Fibroblast of villous mesenchyme (primary cell): ENCODE measurements at regions not wholly inside any gene's neighbourhood (a gene's known extent, or its start where the extent isn't known, plus 50 kb on each side); places are given as distances from the start of the nearest gene placed in this dataset.

Experiments
- DNase-seq: peaks from one replicate; pipeline ENCODE4 v3.0.0-alpha.2; 2010; ENCODE audit warnings: low read depth
- H3K4me3 ChIP-seq: 2 replicates; pipeline ENCODE4 v1.5.1; 2011; ENCODE audit warnings: low read depth, mild to moderate bottlenecking, low read length
- TF ChIP-seq, protein P1 (sequence below): IDR thresholded peaks from 2 replicates; pipeline ENCODE4 v1.5.1; 2012; ENCODE audit warnings: low read depth, mild to moderate bottlenecking, low read length; ENCODE audit not compliant: insufficient read depth

DNA sequence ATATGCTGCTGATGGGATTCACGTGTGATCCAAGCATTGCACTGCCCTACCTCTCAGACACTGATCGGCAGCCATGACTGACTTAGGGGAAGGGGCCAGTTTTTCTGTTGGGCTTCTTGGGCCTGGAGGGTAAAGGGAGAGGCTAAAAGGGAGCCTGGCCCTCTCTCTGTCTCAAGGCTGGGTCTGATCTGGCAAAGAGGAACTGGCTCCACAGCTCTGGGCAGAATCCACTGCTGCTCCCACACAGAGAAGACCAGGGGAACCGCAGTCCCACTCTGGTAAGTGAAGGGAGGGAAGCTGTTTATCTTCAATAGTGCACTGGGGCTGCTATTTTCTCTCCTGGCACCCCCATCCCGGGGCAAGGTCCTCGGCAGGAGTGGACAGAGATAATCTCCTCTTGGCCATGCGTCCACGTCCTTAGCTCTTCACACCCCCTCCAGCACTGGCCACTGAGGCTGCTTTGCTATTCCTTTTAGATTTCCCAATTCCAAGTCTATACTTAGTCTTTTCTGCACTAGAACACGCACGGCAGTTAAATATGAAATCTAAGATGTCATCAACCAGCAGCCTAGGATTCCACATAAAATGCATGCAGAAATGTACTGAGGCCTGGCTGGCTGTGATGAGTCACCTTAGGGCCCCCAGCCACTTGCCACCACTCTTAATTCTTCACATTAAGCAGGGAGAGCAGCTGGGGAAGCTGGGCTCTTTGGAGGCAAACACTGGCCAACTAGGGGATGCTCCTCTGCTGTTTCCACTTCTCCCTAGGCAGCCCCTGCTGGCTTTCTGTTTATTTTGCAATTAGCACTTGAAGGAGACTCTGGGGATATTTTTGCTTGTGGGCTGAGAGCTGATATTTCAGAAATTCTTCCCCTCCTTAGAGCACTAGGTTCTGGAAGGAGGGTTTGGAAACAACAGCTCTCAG is 87.8 kb upstream of the ARMC2 start:
- TF ChIP-seq, protein P1, sequence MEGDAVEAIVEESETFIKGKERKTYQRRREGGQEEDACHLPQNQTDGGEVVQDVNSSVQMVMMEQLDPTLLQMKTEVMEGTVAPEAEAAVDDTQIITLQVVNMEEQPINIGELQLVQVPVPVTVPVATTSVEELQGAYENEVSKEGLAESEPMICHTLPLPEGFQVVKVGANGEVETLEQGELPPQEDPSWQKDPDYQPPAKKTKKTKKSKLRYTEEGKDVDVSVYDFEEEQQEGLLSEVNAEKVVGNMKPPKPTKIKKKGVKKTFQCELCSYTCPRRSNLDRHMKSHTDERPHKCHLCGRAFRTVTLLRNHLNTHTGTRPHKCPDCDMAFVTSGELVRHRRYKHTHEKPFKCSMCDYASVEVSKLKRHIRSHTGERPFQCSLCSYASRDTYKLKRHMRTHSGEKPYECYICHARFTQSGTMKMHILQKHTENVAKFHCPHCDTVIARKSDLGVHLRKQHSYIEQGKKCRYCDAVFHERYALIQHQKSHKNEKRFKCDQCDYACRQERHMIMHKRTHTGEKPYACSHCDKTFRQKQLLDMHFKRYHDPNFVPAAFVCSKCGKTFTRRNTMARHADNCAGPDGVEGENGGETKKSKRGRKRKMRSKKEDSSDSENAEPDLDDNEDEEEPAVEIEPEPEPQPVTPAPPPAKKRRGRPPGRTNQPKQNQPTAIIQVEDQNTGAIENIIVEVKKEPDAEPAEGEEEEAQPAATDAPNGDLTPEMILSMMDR, result no peak
- DNase-seq, result peak; percentile 62
- no peak overlapping the region for H3K4me3 ChIP-seq

DNA sequence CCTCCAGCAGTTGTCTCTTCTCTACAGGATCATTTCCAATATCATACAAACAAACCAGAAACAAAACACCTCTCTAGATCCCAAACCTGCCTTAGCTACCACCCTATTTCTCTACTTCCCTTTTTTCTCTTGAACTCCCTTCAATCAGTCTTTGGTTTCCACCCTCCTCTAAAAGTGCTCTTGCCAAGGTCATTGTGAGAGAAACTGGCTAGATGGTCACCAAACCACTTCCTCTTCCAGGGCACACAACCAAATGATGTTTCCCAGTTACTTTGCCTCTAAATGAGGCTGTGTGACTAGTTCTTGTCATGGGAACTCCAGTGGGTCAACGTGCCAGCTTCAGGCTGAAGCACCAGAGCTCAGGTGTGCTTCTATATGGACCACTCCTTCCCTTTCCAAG is 85.8 kb upstream of the ARMC2 start:
- no peak overlapping the region for H3K4me3 ChIP-seq
- TF ChIP-seq, protein P1, result no peak
- no peak for DNase-seq

- TF ChIP-seq, protein P1, result no peak
- no peak for DNase-seq
- no peak overlapping the region for H3K4me3 ChIP-seq
Observed at GRCh38 chr6:108763931-108764579, 84.2 kb upstream of the ARMC2 start.

DNA sequence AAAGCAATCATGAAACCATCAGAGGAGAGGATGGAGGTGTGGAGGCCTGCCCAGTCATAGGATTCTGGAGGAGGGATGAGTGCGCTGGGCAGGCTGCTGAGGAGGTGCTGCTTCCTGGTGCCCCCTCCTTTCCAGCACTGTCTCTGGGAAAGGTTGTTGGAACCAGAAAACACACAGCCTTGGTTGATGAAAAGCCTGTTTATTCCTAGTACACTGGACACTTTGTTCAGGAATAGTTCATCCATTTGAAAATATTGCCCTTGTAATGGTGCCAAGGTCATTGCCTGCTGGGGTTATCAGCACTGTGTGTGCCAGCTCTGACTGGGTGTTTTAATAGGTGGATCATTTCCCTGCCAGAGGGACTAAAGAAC is 83.7 kb upstream of the ARMC2 start:
- no peak for DNase-seq
- H3K4me3 ChIP-seq, result no peak overlapping the region
- TF ChIP-seq, protein P1, result no peak

DNA sequence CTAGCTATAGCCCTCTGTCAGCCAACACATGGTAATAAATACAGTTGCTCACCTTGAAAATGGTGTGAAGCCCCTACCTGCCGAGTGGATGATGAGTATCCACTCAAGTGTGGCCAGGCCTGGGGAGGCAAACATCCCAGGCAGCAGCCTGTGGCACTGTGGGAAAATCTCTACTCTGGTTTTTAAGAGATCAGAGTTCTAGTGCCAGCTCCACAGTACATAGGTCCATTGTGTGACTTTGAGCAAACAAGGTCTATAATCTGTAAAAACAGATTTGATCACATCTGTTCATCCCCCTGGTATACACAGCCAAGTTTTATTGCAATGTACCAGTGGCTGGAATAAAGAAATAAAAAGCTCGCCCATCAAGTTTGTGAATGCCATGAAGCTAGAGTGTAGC is 82.7 kb upstream of the ARMC2 start:
- no peak for DNase-seq
- H3K4me3 ChIP-seq, result no peak overlapping the region
- TF ChIP-seq, protein P1, result no peak

DNA sequence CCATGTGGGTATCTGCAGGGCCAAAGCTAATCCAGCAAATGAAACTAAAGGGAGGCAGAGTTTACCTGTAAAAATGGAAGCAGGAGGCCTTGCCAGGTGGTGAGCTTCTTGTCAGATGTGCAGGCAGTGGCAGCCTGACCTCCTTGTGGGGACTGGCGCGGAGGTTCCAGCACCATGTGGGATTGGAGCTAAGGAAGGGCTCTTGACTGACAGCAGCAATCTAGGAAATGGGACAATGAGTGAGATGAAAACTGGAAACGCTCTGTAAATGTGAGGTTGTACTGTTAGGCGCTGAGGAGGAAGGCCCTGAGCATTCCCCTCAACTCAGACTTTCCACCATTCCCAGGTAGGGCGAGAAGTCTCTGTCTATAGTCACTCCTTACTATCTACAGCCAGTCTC is 81.8 kb upstream of the ARMC2 start:
- TF ChIP-seq, protein P1, result no peak
- no peak overlapping the region for H3K4me3 ChIP-seq

More for the DNA sequence above, 81.8 kb upstream of the ARMC2 start:
- no peak for DNase-seq
